Thymus (tissue), 11 donors: ENCODE measurements at regions not wholly inside any gene's neighbourhood (a gene's known extent, or its start where the extent isn't known, plus 50 kb on each side); places are given as distances from the start of the nearest gene placed in this dataset.
"Not testable (repeated sequence)": the region's sequence is repeated elsewhere in the genome, so short reads cannot be mapped to it uniquely, and the experiment has no call there.

Experiments
- DNase-seq, 9 donors: peaks; one replicate each; pipeline ENCODE4 v3.0.0-alpha.2; 2013; ENCODE audit warnings: low spot score in 9 of 9, low read depth in 6 of 9, missing footprints in 1 of 9
- H3K27ac ChIP-seq, 2 donors: one replicate each; pipeline ENCODE4 v1.5.1; 2013; ENCODE audit warnings: control low read depth in 1 of 2, low read depth in 1 of 2, low read length in 1 of 2, mild to moderate bottlenecking in 1 of 2, moderate library complexity in 1 of 2
- H3K27me3 ChIP-seq, 2 donors: one replicate each; pipeline ENCODE4 v1.5.1; 2013; ENCODE audit warnings: low read length in 1 of 2; ENCODE audit not compliant: control insufficient read depth in 2 of 2, insufficient read depth in 1 of 2
- H3K36me3 ChIP-seq, 2 donors: one replicate each; pipeline ENCODE4 v1.5.1; 2013; ENCODE audit warnings: low read length in 1 of 2, mild to moderate bottlenecking in 1 of 2, moderate library complexity in 1 of 2; ENCODE audit not compliant: control insufficient read depth in 2 of 2, insufficient read depth in 2 of 2
- H3K4me1 ChIP-seq, 2 donors: one replicate each; pipeline ENCODE4 v1.5.1; 2013; ENCODE audit warnings: low read length in 2 of 2; ENCODE audit not compliant: control insufficient read depth in 2 of 2, insufficient read depth in 2 of 2
- H3K4me3 ChIP-seq, 2 donors: one replicate each; pipeline ENCODE4 v1.5.1; 2013; ENCODE audit warnings: low read length in 2 of 2, control low read depth in 1 of 2, mild to moderate bottlenecking in 1 of 2
- H3K9me3 ChIP-seq, 2 donors: one replicate each; pipeline ENCODE4 v1.5.1; 2013; ENCODE audit warnings: low read length in 1 of 2, mild to moderate bottlenecking in 1 of 2; ENCODE audit not compliant: control insufficient read depth in 2 of 2, insufficient read depth in 1 of 2
- WGBS: extraction: QIAGEN DNeasy Blood & Tissue Kit; methylation state at CpG from one replicate; pipeline ENCODE4 v1.1.7; 2013; 5-methylcytosine and 5-hydroxymethylcytosine counted together
- donor health status: healthy.

- Histone ChIP-seq H3K27ac (no peak overlapping the region), H3K9me3 (no peaks in the 10 kb centered on the region), H3K36me3 (no peaks in the 10 kb centered on the region), H3K27me3 (no peaks in the 10 kb centered on the region), H3K4me1 (no peaks in the 10 kb centered on the region), H3K4me3 (no peak overlapping the region)
- DNase-seq = no peak
- WGBS = 95% methylated on average over 14 of the region's 14 CpGs
These were observed 139.9 kb upstream of the CDYL start for GRCh38 chr6:4636191-4636880.

DNA sequence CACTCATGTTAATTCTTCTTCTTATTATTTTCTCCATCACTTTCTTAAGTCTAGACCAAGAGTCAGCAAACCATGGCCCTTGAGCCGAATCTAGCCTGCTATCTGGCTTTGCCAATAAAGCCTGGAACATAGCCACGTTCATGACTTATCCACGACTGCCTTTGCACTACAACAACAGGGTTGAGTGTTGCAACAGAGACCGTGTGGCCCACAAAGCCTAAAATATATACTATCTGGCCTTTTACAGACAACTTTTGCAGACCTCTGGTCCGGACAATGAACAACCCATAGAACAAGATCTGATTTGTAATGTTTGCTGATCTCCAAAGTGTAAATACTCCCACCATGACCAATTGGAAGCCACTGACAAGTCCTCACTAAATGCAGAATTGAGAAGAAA lies 140.5 kb upstream of the CDYL start:
- Histone ChIP-seq H3K4me1 (no peaks in the 10 kb centered on the region), H3K4me3 (no peak overlapping the region), H3K36me3 (no peaks in the 10 kb centered on the region), H3K27me3 (no peaks in the 10 kb centered on the region), H3K27ac (no peak overlapping the region), H3K9me3 (peaks cover 0 to 3% of the 10 kb centered on the region in 2 donors)
- DNase-seq = no peak
- 93% methylated on average over 5 of the region's 5 CpGs for WGBS

GRCh38 chr6:4632421-4632820 lies 143.8 kb upstream of the CDYL start:
- no peak overlapping the region for H3K4me3 ChIP-seq
- no peak overlapping the region for H3K27ac ChIP-seq
- 97% methylated on average over 2 of the region's 2 CpGs for WGBS
- no peaks in the 10 kb centered on the region for H3K27me3 ChIP-seq
- DNase-seq = no peak
- no peaks in the 10 kb centered on the region for H3K36me3 ChIP-seq
- H3K9me3 ChIP-seq = peaks cover 2 to 15% of the 10 kb centered on the region in 2 donors
- no peaks in the 10 kb centered on the region for H3K4me1 ChIP-seq

GRCh38 chr6:4629789-4630188 lies 146.4 kb upstream of the CDYL start:
- not testable (repeated sequence) for H3K4me3 ChIP-seq, H3K27me3 ChIP-seq, H3K36me3 ChIP-seq, DNase-seq, H3K4me1 ChIP-seq, H3K27ac ChIP-seq
- H3K9me3 ChIP-seq = peaks cover 2 to 20% of the 10 kb centered on the region in 2 donors
- WGBS = 97% methylated on average over 1 of the region's 1 CpG

DNA sequence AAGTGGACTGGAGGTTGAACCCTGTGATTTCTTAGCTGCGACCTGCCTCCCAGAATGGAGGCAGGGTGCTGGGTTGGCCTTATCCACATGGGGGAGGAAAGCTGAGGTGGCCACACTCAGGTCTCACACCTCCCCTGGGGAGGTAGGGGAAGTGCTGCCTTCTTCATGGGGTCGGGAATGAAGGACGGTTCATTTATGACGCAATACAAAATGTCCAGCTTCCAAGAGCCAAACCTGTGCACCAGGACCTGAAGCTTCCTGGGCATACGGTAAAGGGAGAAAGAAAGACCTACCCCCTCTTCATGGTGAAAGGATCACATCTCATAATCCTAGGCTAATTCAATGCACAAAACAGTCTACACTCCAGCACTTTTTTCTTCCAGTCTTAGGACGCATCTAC lies 150.6 kb upstream of the CDYL start:
- H3K27me3 ChIP-seq = no peaks in the 10 kb centered on the region
- WGBS = 93% methylated on average over 6 of the region's 6 CpGs
- no peaks in the 10 kb centered on the region for H3K4me1 ChIP-seq
- no peaks in the 10 kb centered on the region for H3K36me3 ChIP-seq
- H3K9me3 ChIP-seq = peaks cover 2 to 17% of the 10 kb centered on the region in 2 donors
- no peak overlapping the region for H3K27ac ChIP-seq
- no peak for DNase-seq
- H3K4me3 ChIP-seq = no peak overlapping the region

DNA sequence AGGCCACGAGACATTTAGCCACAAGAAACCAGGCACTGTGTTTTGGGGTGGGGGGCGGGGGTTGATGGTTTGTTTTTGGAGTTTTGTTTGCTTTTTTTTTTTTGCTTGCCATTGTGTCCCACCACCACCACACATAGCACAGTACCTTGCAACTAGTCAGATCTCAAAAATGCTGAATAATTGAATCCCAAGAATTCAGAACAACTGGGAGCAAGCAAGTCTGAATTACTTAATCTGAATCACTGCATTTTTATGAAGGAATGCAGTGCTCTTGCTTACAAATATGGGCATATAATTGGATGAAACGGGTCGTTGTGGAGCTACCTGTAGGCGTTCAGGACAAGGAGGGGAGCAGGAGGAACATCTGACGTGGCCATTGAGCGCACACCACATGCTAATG lies 151.5 kb upstream of the CDYL start:
- no peak overlapping the region for H3K4me3 ChIP-seq
- H3K27me3 ChIP-seq = no peaks in the 10 kb centered on the region
- 92% methylated on average over 7 of the region's 7 CpGs for WGBS
- H3K27ac ChIP-seq = no peak overlapping the region
- H3K9me3 ChIP-seq = peaks cover 2 to 14% of the 10 kb centered on the region in 2 donors
- H3K4me1 ChIP-seq = no peaks in the 10 kb centered on the region
- no peaks in the 10 kb centered on the region for H3K36me3 ChIP-seq
- DNase-seq = no peak

- no peaks in the 10 kb centered on the region for H3K27me3 ChIP-seq
- WGBS = 94% methylated on average over 12 of the region's 12 CpGs
- no peaks in the 10 kb centered on the region for H3K4me1 ChIP-seq
- no peak overlapping the region for H3K27ac ChIP-seq
- no peak overlapping the region for H3K4me3 ChIP-seq
- H3K9me3 ChIP-seq = peaks cover 0 to 5% of the 10 kb centered on the region in 2 donors
- no peak for DNase-seq
- H3K36me3 ChIP-seq = no peaks in the 10 kb centered on the region
These were observed 155.7 kb upstream of the CDYL start for GRCh38 chr6:4620284-4621151.

- no peak overlapping the region for H3K27ac ChIP-seq
- 94% methylated on average over 8 of the region's 8 CpGs for WGBS
- H3K9me3 ChIP-seq = peaks cover 0 to 12% of the 10 kb centered on the region in 2 donors
- H3K27me3 ChIP-seq = no peaks in the 10 kb centered on the region
- H3K4me3 ChIP-seq = no peak overlapping the region
- no peaks in the 10 kb centered on the region for H3K4me1 ChIP-seq
- H3K36me3 ChIP-seq = no peaks in the 10 kb centered on the region
- no peak for DNase-seq
These were observed 159.9 kb upstream of the CDYL start for GRCh38 chr6:4616311-4616710.

GRCh38 chr6:4615891-4616290 lies 160.3 kb upstream of the CDYL start:
- no peaks in the 10 kb centered on the region for H3K36me3 ChIP-seq
- H3K4me1 ChIP-seq = no peaks in the 10 kb centered on the region
- H3K27ac ChIP-seq = no peak overlapping the region
- no peak for DNase-seq
- H3K27me3 ChIP-seq = no peaks in the 10 kb centered on the region
- 73% methylated on average over 3 of the region's 3 CpGs for WGBS
- H3K4me3 ChIP-seq = no peak overlapping the region
- H3K9me3 ChIP-seq = peaks cover 0 to 12% of the 10 kb centered on the region in 2 donors
